GM04504 (cell line): ENCODE measurements at regions not wholly inside any gene's neighbourhood (a gene's known extent, or its start where the extent isn't known, plus 50 kb on each side); places are given as distances from the start of the nearest gene placed in this dataset.
"Not testable (repeated sequence)": the region's sequence is repeated elsewhere in the genome, so short reads cannot be mapped to it uniquely, and the experiment has no call there.

Source experiments
- DNase-seq: peaks from one replicate; pipeline ENCODE4 v3.0.0-alpha.2; 2012; ENCODE audit warnings: low read depth

DNA sequence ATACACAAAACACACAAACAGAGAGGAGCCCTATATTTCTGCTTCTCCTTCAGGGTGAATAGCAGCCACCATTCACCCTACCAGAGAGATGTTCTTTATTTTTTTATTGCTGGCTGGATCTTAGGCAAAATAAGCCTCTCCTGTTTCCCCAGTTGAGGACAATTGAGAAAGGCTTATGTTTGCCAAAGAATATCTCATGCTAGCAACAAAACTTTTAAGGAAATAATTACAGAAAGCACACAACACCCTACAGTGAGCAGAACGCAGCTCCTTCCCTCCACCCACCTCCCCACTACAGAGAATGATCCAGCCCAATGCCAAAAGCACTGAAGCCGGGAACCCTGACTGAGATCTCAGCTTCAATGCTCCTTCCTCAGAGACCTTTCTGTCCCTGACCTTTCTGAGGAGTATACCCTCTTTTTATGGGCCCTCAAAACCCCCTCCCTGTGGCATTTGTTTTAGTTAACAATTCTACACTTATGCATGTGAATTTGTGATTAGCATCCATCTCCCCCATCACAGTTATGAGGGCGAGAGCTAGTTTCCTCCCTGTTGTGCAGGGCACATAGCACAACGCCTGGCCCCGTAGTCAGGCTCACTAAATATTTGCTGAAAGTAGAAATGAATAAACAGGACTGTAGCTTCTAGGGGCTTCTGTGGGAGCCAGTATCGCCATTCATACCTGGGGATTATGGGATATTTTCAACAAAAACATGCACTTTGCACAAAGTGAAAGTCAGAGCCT lies 491.6 kb upstream of the CDH4 start:
- DNase-seq: no peak

GRCh38 chr20:60761056-60761455 lies 491.0 kb upstream of the CDH4 start:
- no peak for DNase-seq

DNA sequence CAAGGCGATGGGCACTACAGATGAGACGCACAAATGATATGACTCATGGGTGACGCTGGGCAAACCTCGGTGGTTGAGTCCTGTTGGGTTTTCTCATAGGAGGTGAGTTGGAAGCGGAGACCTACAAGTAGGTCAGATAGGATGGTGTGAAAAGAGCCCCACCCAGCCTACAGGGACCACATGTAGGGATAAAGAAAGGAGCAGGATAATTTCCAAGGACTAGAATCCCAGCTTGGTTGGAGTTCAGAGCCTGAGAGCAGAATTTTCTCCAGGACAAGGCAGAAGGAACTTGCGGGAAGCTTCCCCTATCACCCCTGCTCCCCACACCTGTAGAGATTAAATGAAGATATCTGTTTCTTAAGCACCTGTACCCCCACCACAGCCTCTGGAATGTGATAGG lies 489.7 kb upstream of the CDH4 start:
- DNase-seq: no peak

GRCh38 chr20:60764328-60764727 lies 487.7 kb upstream of the CDH4 start:
- no peak for DNase-seq

DNA sequence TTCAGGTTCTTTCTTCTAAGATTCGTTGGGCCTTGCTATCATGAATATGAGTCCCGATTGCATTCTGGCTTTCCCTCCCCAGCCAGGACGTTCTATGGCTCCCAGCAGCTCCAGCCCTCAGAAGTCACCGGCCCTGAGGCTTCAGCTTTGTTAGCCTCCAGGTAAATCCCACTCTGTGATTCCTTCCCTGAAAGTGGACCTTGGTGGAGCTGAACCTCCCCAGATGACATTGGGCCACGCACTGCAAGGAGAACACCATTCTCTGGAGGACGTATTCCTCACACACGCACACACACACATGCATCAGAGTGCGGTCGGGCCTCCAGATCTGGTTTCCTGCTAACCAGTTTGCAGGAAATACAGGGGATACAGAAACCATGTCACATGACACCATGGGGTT lies 487.3 kb upstream of the CDH4 start:
- DNase-seq: no peak

GRCh38 chr20:60765821-60766403 lies 486.1 kb upstream of the CDH4 start:
- no peak for DNase-seq

- no peak for DNase-seq
Observed at GRCh38 chr20:60768216-60768615, 483.8 kb upstream of the CDH4 start.

GRCh38 chr20:60780388-60781025 lies 471.6 kb upstream of the CDH4 start:
- DNase-seq: no peak

GRCh38 chr20:60782959-60783625 lies 469.0 kb upstream of the CDH4 start:
- DNase-seq: no peak

- DNase-seq: no peak
Observed at GRCh38 chr20:60785301-60785700, 466.8 kb upstream of the CDH4 start.

DNA sequence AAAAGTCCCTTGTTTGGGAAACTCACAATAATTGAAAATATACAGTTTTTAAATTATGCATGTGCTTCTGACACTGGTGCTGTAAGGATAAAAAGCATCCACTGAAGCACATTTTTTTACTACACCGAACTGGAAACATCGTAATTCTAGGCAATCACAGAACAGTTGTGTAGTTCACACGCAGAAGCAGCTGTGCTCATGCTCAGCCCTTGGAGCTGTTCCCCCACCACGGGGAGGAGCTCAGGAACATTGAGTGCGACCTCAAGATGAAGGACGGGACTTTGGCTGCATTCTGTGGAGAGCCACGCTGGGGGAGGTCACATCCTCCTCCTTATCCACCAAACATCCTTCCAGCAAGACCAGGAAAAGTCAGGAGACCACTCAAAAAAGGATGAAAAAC lies 466.3 kb upstream of the CDH4 start:
- no peak for DNase-seq

GRCh38 chr20:60786686-60787217 lies 465.3 kb upstream of the CDH4 start:
- DNase-seq: no peak

DNA sequence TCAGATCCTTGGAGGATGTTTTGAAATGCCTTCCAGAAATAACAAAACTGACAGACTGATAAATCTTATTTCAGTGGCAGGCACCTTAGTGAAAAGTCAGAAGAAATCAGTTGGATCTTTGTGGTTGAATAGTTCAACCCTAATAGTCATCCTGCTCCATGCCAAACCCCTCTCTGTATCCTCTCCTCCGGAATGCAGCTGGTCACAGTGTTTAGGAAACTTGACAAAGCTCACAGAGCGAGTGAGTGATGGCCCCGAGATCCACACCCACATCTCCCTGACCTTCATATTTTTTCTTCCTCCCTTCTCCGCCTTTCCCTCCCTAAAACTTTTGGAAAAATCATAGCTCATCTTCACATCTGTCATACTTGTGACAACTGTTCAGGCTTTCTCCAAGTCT lies 464.8 kb upstream of the CDH4 start:
- no peak for DNase-seq

- DNase-seq: no peak
Observed at GRCh38 chr20:60788070-60788469, 464.0 kb upstream of the CDH4 start.

DNA sequence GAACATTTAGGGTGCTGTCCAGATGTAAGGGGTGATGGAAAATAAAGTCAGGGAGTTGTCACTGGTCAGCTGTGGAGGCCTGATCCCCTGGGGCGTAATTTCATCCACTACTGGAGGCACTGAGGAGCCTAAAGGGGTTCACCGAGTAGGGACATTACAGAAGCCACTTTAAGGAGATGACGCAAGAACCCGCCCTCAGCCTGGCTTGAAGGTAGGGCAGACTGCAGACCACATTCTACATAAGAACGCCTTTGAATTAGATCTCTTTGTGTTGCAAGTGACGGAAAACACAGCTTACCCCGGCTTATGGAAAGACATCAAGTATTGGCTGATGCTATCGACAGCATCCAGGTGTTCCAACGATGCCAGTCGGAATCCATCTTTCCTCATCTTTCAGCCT lies 462.7 kb upstream of the CDH4 start:
- no peak for DNase-seq

DNA sequence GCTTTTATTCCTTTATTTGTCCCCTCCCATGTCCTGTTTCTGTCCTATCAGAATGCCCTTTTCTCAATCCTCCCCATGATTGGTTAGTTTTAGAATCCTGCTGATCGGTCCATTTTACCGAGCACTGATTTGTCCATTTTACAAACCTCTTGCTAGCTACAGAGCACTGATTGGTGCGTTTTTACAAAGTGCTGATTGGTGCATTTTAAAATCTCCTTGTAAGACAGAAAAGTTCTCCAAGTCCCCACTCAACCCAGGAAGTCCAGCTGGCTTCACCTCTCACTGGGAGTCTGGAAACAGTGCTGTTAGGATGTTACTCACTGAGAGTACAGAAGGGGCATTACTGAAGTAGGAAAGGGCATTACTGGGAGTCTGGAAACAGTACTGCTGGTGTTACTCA lies 461.7 kb upstream of the CDH4 start:
- not testable (repeated sequence) for DNase-seq

GRCh38 chr20:60791823-60792222 lies 460.2 kb upstream of the CDH4 start:
- no peak for DNase-seq

DNA sequence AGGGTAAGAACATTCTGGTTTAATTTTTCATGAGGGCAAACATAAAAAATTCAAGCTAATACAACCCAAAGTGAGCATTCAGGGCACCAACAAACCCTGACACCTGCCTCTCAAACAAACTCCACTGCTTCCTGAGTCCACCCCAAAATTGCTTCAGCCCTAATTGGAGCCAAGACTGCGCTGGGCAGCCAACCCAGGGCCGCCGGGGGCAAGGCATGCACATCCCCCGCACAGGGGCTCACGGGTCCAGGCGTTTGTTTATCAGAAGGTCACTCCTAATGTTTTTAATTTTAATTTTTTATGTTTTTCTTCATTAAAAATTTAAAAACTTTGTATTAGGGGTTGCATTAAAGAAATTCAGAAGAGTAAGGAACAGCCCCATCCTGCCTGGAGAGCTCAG lies 459.1 kb upstream of the CDH4 start:
- no peak for DNase-seq

GRCh38 chr20:60794674-60795073 lies 457.4 kb upstream of the CDH4 start:
- DNase-seq: no peak

- no peak for DNase-seq
Observed at GRCh38 chr20:60795651-60796050, 456.4 kb upstream of the CDH4 start.

DNA sequence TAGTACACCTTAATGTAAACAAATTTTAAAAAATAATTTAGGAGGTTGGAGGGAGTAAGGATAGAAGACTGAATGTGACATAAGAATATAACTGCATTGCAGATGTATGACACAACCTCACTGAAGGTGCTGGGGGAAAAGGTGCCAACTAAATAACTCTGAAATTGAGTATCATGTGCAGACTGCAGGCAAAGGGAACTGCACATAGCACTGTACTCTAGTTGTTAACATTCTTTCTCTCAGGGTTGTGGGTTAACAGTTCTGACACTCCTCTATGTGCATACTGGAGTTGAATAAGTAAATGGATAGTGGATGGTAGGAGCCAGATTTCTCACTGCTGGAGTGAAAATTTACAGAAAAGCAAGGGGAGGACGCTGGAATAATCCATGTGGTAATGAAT lies 451.9 kb upstream of the CDH4 start:
- DNase-seq: no peak

GRCh38 chr20:60802676-60803075 lies 449.4 kb upstream of the CDH4 start:
- no peak for DNase-seq
